ENCODE measurements at regions not wholly inside any gene's neighbourhood (a gene's known extent, or its start where the extent isn't known, plus 50 kb on each side); places are given as distances from the start of the nearest gene placed in this dataset.

- TF ChIP-seq GATA2 (IDR thresholded peaks at IDR 0.05; ENCODE audit: low read depth, low read length) (no peak), GATA3 (IDR thresholded peaks at IDR 0.05; ENCODE audit: low read depth, low read length) (no peak)
Measured at GRCh38 chr5:106574820-106575219, 1095.9 kb downstream of the EFNA5 start.
